ENCODE measurements at regions not wholly inside any gene's neighbourhood (a gene's known extent, or its start where the extent isn't known, plus 50 kb on each side); places are given as distances from the start of the nearest gene placed in this dataset.

DNA sequence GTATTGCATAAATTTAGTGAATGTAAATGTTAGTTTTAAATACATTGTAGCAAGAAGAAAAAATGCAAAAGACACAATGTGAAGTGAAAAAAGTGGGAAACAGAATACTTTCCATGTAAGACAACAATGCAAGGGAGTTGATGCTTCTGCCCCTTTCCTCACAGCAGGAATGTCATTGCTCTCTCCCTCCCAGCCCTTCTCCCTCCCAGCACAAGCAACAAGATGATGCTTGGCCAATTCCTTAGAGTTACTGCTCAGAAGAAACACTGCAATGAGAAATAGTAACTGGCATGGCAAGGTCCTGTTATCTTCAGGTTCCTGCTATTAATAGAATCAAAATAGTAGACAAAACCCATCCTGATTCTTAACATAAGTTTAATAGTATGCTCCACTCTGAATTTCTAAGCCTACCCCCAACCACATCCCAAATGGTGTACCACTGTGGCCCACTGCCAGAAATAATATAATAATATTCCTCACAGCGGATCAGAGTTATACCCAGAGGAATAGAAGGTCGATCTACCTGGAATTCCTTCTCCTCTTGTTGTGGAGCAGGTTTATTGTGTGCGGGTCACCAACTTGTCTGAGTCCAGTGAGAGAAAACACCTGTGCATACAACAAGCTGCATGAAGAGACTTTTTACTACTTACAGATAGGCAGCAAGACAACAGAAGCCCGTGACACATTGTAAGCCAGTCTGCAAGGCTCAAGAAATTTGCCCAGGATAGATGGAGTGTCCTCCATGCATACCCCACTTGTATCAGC lies 69.8 kb upstream of the SLC7A11 start:
- H2AFZ ChIP-seq (ENCODE audit: low read length): no peak overlapping the region
- H4K20me1 ChIP-seq (ENCODE audit: low read length): no peaks in the 10 kb centered on the region
- H3K9me3 ChIP-seq (ENCODE audit: low read length): no peaks in the 10 kb centered on the region
- peaks cover 17% of the 10 kb centered on the region for H3K4me1 ChIP-seq (ENCODE audit: insufficient read depth, low read length)
- ATAC-seq (no peak), DNase-seq (no peak)
- H3K79me2 ChIP-seq (ENCODE audit: low read length): no peaks in the 10 kb centered on the region
- H3K4me3 ChIP-seq (ENCODE audit: low read length): no peak overlapping the region
- H3K9ac ChIP-seq (ENCODE audit: low read length): no peak overlapping the region
- H3K27me3 ChIP-seq (ENCODE audit: low read length): no peaks in the 10 kb centered on the region
- intact Hi-C loops (cut with micrococcal nuclease): no loop called here
- no peak for TF ChIP-seq EZH2phosphoT487 (IDR thresholded peaks at IDR 0.05; ENCODE audit: borderline replicate concordance, low read length)
- no peak for TF ChIP-seq EZH2 (IDR thresholded peaks at IDR 0.05; ENCODE audit: low read length, unreplicated experiment)
- TF ChIP-seq, protein P1, sequence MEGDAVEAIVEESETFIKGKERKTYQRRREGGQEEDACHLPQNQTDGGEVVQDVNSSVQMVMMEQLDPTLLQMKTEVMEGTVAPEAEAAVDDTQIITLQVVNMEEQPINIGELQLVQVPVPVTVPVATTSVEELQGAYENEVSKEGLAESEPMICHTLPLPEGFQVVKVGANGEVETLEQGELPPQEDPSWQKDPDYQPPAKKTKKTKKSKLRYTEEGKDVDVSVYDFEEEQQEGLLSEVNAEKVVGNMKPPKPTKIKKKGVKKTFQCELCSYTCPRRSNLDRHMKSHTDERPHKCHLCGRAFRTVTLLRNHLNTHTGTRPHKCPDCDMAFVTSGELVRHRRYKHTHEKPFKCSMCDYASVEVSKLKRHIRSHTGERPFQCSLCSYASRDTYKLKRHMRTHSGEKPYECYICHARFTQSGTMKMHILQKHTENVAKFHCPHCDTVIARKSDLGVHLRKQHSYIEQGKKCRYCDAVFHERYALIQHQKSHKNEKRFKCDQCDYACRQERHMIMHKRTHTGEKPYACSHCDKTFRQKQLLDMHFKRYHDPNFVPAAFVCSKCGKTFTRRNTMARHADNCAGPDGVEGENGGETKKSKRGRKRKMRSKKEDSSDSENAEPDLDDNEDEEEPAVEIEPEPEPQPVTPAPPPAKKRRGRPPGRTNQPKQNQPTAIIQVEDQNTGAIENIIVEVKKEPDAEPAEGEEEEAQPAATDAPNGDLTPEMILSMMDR (conservative IDR thresholded peaks at IDR 0.05; ENCODE audit: low read depth, low read length): no peak
- H3F3A ChIP-seq (ENCODE audit: low read length, unreplicated experiment): no peaks in the 10 kb centered on the region
- no peaks in the 10 kb centered on the region for H3K36me3 ChIP-seq (ENCODE audit: low read depth, low read length)
- H3K4me2 ChIP-seq (ENCODE audit: low read length): no peak overlapping the region
- ChIA-PET CTCF (no interaction called here), POLR2A (ENCODE audit: unreplicated experiment) (no interaction called here)
- H3K9me2 ChIP-seq (replicated peaks; ENCODE audit: low read length): no peaks in the 10 kb centered on the region
- no peak overlapping the region for H3K27ac ChIP-seq (ENCODE audit: low read length)
- BruUV-seq (replicated peaks): no TSS peak

DNA sequence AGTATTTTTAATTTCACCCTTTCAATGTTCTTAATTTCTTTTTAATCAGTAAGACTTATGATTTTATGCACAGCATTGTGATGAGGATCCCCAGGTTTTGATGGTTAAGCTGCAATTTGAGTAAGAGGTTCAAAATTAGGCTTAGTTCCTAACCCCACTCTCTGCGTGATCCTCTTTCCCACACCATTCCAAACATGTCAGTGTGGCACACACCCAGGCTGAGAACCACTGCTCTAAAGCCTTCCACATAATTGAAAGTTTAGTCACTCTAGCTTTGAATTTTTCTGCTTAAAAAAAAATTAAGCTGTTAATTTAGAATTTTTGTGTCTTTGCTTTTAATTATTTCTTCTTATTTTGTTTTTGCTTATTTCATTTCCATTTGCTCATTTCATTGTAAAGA lies 68.8 kb upstream of the SLC7A11 start:
- no TSS peak for BruUV-seq (replicated peaks)
- H3K9me3 ChIP-seq (ENCODE audit: low read length): no peaks in the 10 kb centered on the region
- peaks cover 17% of the 10 kb centered on the region for H3K4me1 ChIP-seq (ENCODE audit: insufficient read depth, low read length)
- H3K9me2 ChIP-seq (replicated peaks; ENCODE audit: low read length): no peaks in the 10 kb centered on the region
- intact Hi-C loops (cut with micrococcal nuclease): no loop called here
- POLR2A ChIA-PET (ENCODE audit: unreplicated experiment): no interaction called here
- TF ChIP-seq EZH2phosphoT487 (IDR thresholded peaks at IDR 0.05; ENCODE audit: borderline replicate concordance, low read length): no peak
- TF ChIP-seq EZH2 (IDR thresholded peaks at IDR 0.05; ENCODE audit: low read length, unreplicated experiment): no peak
- TF ChIP-seq, protein P1 (conservative IDR thresholded peaks at IDR 0.05; ENCODE audit: low read depth, low read length): no peak
- no peak overlapping the region for H3K9ac ChIP-seq (ENCODE audit: low read length)
- no peak for ATAC-seq
- DNase-seq: no peak
- no peaks in the 10 kb centered on the region for H3K27me3 ChIP-seq (ENCODE audit: low read length)
- H3K79me2 ChIP-seq (ENCODE audit: low read length): no peaks in the 10 kb centered on the region
- H3K4me3 ChIP-seq (ENCODE audit: low read length): no peak overlapping the region
- H2AFZ ChIP-seq (ENCODE audit: low read length): no peak overlapping the region
- no peak overlapping the region for H3K4me2 ChIP-seq (ENCODE audit: low read length)
- CTCF ChIA-PET: no interaction called here
- H3K36me3 ChIP-seq (ENCODE audit: low read depth, low read length): no peaks in the 10 kb centered on the region
- H3F3A ChIP-seq (ENCODE audit: low read length, unreplicated experiment): no peaks in the 10 kb centered on the region
- no peak overlapping the region for H3K27ac ChIP-seq (ENCODE audit: low read length)
- H4K20me1 ChIP-seq (ENCODE audit: low read length): no peaks in the 10 kb centered on the region

DNA sequence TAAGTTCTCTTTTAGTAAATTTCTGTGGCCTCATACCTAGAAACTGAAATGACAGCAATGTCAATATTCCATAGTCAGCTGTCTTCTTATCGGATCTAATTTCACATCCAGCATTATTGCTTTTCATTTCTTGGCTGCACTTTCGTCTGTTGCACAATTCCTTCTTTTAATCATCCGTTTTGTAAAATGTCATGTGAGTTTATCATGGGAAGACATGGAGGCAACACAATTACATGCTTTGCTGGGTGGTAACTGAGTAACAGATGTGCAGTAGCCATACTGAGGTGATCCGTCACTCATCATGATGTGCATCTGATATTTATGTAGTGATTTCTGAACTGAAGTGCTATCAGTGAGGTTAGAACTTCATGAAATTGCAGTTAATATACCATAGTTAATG lies 68.3 kb upstream of the SLC7A11 start:
- Histone ChIP-seq H3K9me3 (ENCODE audit: low read length) (no peaks in the 10 kb centered on the region), H2AFZ (ENCODE audit: low read length) (no peak overlapping the region), H3K4me1 (ENCODE audit: insufficient read depth, low read length) (peaks cover 17% of the 10 kb centered on the region), H3K27ac (ENCODE audit: low read length) (no peak overlapping the region), H4K20me1 (ENCODE audit: low read length) (no peaks in the 10 kb centered on the region), H3F3A (ENCODE audit: low read length, unreplicated experiment) (no peaks in the 10 kb centered on the region), H3K9me2 (replicated peaks; ENCODE audit: low read length) (no peaks in the 10 kb centered on the region), H3K4me3 (ENCODE audit: low read length) (no peak overlapping the region), H3K79me2 (ENCODE audit: low read length) (no peaks in the 10 kb centered on the region), H3K9ac (ENCODE audit: low read length) (no peak overlapping the region), H3K36me3 (ENCODE audit: low read depth, low read length) (no peaks in the 10 kb centered on the region), H3K4me2 (ENCODE audit: low read length) (no peak overlapping the region), H3K27me3 (ENCODE audit: low read length) (no peaks in the 10 kb centered on the region)
- TF ChIP-seq EZH2phosphoT487 (IDR thresholded peaks at IDR 0.05; ENCODE audit: borderline replicate concordance, low read length) (no peak), EZH2 (IDR thresholded peaks at IDR 0.05; ENCODE audit: low read length, unreplicated experiment) (no peak)
- no peak for ATAC-seq
- DNase-seq: no peak
- intact Hi-C loops (cut with micrococcal nuclease): no loop called here
- POLR2A ChIA-PET (ENCODE audit: unreplicated experiment): no interaction called here
- CTCF ChIA-PET: no interaction called here
- BruUV-seq (replicated peaks): no TSS peak

Measured in PC-3 (cell line).